ENCODE measurements at regions not wholly inside any gene's neighbourhood (a gene's known extent, or its start where the extent isn't known, plus 50 kb on each side); places are given as distances from the start of the nearest gene placed in this dataset.

- TF ChIP-seq SUZ12 (IDR thresholded peaks at IDR 0.05; ENCODE audit: extremely low read depth, insufficient read depth, insufficient read length) = no peak
- TF ChIP-seq ZNF274 (IDR thresholded peaks at IDR 0.05; ENCODE audit: low read depth, low read length) = no peak
- no peak for TF ChIP-seq YY1 (IDR thresholded peaks at IDR 0.05; ENCODE audit: insufficient read depth, insufficient read length)
Observed at GRCh38 chr7:25849500-25850184, 302.4 kb upstream of the NFE2L3 start.

Data from NT2/D1 (cell line).